ENCODE measurements at regions not wholly inside any gene's neighbourhood (a gene's known extent, or its start where the extent isn't known, plus 50 kb on each side); places are given as distances from the start of the nearest gene placed in this dataset.

DNA sequence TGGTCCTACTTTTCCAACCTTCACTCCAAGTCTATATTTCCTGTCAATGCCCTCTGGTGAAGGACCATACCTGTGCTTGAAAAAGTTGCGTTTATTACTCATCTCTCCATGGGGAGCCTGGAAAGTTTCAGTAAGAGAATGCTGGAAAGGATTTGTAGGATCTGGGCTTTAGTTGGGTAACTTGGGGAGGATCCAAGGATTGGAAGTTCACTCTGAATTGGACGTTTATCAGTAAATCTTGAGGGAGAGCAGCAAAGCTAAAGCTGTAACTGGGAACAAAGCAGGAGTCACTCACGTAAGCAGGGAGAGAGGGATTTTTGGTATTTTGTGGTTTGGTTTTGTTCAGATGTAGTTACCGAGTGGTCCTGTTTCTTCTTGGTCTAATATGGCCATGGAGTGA is 51.4 kb upstream of the NPVF start:
- DNase-seq, result no peak

GRCh38 chr7:25280181-25280580 is 51.9 kb upstream of the NPVF start:
- DNase-seq, result no peak

DNA sequence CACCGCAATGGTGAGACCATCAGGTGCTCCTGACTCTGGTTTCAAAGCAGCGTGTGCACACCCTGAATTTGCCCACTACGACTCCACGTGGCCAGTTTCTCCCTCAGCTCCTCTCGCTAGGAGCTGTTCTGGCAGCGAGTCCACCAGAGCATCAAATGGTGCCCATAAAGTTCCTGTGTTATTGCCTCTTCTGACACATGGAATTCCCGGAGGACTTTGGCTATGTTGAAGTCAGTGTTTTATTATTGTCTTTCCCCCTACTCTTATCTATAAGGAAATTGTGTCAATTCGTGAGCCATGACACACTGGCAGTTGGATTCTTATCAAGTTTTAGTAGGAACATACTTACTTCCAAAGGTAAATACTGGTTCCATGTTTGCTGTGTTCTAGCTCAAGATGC is 53.9 kb upstream of the NPVF start:
- DNase-seq, result no peak

DNA sequence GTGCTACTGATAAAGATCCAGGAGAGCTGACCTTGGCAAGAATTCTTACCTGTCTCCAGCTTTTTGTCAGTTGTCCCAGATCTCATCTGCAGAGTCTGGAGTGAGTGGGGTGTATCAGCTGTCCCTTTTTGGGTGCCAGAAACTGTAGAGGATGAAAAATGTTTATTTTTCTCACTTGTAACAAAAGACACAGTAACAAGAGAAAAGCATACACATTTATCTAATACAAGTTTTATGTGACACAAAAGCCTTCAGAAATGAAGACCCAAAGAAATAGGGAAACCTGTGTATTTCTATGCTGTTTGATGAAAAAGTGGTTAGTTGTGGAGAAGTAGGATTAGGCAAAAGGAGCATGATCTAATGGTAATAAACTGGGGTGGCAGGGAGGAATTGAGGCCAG is 58.5 kb upstream of the NPVF start:
- no peak for DNase-seq

DNA sequence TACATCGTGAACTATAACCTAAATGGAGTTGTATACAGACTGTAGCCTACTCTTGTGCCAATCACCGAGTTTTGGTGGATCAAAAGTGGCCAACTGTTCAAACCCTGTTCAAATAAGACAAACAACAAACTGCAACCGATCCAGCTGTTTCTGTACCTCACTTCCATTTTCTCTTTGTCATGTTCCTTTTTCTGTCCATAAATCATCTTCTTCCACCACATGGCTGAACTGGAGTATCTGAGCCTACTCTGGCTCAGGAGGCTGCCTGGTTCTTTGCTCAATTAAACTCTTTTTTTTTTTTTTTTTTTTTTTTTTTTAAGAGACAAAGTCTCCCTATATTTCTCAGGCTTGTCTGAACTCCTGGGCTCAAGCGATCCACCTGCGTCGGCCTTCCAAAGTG is 59.0 kb upstream of the NPVF start:
- DNase-seq, result no peak

GRCh38 chr7:25288556-25289307 is 60.4 kb upstream of the NPVF start:
- DNase-seq, result peak in 40 of 56 donors; percentile 2 to 73 (median 26)

- no peak for DNase-seq
Observed at GRCh38 chr7:25289518-25289917, 61.2 kb upstream of the NPVF start.

- no peak for DNase-seq
Observed at GRCh38 chr7:25294624-25295023, 66.3 kb upstream of the NPVF start.

GRCh38 chr7:25295387-25295786 is 67.1 kb upstream of the NPVF start:
- DNase-seq, result no peak

DNA sequence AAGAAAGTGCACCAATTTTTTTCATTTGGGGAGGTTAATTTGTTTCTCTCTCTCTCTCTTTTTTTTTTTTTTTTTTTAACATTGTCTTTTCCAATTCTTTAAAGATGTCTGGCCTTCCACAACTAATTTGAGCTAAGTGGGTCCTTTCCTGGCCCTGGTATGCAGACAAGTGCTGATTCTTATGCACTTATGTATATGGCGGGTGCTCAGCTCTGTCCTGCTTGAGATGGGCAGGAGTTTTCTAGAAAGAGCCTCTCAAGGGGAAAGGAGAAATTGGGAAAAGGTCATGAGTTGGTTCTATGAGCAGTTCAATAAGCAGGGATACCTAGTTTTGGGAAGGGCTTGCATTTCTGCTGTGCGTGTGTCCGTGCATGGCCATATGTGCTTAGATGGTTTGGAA is 67.8 kb upstream of the NPVF start:
- DNase-seq, result no peak

- DNase-seq, result no peak
Observed at GRCh38 chr7:25297278-25297677, 69.0 kb upstream of the NPVF start.

- no peak for DNase-seq
Observed at GRCh38 chr7:25303281-25304181, 75.2 kb upstream of the NPVF start.

- no peak for DNase-seq
Observed at GRCh38 chr7:25304691-25305090, 76.4 kb upstream of the NPVF start.

- DNase-seq, result no peak
Observed at GRCh38 chr7:25305831-25306230, 77.5 kb upstream of the NPVF start.

GRCh38 chr7:25307624-25308023 is 79.3 kb upstream of the NPVF start:
- no peak for DNase-seq

DNA sequence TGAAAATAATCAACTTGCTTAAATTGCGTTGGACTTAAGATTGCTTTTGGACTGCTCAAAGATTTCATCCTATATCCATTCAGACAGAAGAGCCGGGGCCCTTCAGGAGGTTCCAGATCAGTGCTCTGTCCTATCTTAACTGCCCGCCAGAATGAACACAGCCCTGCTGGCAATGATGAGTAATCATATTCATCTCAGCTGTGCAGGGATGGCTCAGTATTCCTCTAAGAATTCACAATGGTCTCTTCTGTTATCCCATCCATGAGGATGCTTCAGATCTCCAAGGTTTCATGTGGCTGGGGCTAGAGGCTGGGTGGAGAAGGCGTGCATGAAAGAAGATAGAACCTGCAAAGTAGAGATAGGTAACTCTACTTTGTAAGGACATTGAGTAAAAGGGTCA is 80.0 kb upstream of the NPVF start:
- peak in 10 of 56 donors; percentile 6 to 38 (median 25) for DNase-seq

DNA sequence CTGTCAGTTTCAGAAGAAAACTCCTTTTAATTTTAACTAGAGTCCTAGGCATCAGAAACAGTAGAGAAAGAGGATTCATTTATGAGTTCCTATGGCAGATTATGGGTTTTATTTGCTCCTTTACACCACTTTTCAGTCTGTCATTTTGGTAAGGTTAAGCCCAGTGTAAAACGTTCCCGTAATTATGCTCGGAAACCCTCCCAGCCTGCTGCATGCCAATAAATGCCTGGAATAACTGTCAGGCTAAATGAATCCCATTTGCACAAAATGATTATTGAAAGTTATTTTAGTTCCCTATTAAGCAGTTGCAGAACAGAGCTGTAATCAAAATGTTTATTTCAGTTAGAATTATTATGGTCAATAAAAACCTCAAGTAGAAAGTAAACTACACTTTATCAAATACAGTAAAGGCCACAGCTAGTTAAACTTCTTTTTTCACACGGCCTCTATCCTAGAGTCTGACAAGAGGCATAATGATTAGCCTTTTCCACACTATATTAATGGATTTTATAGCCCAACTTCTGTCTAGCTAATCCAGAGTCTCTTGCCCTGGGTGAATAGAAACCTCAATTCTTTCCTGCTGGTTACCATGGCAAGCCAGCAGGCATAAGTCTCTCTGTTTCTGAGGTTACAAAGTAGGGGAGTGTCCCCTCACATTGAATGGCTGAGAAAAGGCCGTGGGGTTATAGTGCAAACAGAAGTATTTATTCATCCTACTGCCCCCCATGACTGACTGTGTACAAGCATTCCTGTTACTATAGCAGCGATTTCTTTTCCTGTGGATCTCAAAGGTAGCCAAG is 80.8 kb upstream of the NPVF start:
- no peak for DNase-seq

DNA sequence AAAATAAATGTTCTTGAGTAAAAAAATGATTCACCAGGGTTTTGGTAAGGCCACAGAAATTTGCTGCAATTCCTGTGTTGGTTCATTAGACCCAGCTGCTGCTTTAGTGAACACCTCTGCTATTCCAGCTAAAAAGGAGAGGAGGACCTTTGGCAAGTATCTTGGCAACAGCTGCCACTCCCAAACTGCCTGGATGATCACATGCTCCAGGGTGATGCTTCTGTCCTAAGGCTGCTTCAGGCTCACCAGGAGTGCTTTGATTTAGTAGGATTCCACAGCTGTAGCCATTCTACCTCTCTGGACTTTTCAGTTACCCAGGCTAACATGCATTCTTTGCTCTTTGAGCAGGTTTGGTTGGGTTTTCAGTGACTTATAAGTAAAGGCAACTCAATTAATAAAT is 82.6 kb upstream of the NPVF start:
- no peak for DNase-seq

GRCh38 chr7:25311346-25311745 is 83.1 kb upstream of the NPVF start:
- no peak for DNase-seq

DNA sequence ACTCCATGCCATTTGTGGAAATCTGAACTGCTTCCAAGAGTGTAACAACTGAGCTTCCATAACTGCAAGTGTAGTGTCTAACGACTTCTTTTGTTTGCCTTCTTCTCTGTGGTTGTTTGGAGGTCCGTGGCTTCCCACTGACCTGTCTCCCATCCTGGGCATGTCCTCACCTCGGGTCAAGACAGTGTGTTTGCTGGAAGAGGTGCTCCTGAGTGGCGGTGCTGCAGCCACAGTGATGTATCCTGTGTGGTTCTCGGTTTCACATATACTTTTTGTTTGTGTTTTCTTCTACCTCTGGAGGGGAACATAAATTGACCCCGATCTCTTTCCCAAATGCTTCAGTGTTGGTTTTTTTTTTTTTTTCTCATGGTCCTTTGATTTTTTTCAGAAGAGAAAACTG is 84.7 kb upstream of the NPVF start:
- DNase-seq, result no peak

DNA sequence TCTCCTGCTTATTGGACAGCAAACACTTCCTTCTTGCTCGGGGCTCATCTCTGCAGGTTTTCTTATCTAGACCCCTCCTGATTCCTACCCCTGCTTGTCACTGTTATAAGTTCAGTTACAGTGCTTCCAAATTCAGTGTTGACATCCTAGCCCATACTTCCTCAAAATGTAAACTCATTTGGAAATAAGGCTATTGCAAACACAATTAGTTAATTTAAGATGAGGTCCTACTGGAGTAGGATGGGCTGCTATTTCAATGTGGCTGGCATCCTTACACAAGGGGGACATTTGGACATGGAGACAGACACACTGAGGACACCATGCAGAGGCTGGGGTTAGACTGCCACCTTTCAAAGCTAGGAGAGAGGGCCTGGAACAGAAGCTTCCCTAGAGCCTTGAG is 85.2 kb upstream of the NPVF start:
- no peak for DNase-seq
